SK-N-SH (cell line): ENCODE measurements at regions not wholly inside any gene's neighbourhood (a gene's known extent, or its start where the extent isn't known, plus 50 kb on each side); places are given as distances from the start of the nearest gene placed in this dataset.
A peak's percentile ranks its signal among the peaks of the same experiment; 100 is the strongest.

ENCODE experiments used
- CTCF ChIA-PET: fragments of 300-600, 350-600 bp; formaldehyde crosslinking; extraction: SDS; loops from one replicate; lab custom pipeline; 2021; lab: Yijun Ruan, JAX
- POLR2A ChIA-PET: fragments of 350-600 bp; sonication (Branson Sonifier 250); formaldehyde crosslinking; extraction: SDS; loops from one replicate; lab custom pipeline; 2020; ENCODE audit warnings: antibody characterized with exemption, inconsistent platforms; lab: Yijun Ruan, JAX
- DNase-seq: peaks from one replicate; pipeline ENCODE4 v3.0.0; 2012
- H2AFZ ChIP-seq: fragments of 200-600 bp; sonication (generic); 2 replicates; pipeline ENCODE4 v1.8.1; 2016; ENCODE audit warnings: antibody characterized with exemption, mild to moderate bottlenecking, low read depth
- H3F3A ChIP-seq: fragments of 200-600 bp; sonication (generic); replicated peaks from 2 replicates; pipeline ENCODE3; 2016; ENCODE audit warnings: antibody characterized with exemption, mild to moderate bottlenecking; ENCODE audit not compliant: insufficient read depth
- H3K27ac ChIP-seq, 2 experiments: fragments of 200-500 bp in 1 of 2; fragments of 200-600 bp in 1 of 2; sonication (Bioruptor generic) in 1 of 2; sonication (generic), shearing (Covaris generic) in 1 of 2; 2 replicates each; pipeline versions ENCODE4 v1.5.1 to v1.6.1; 2014 to 2016; ENCODE audit warnings: low read depth in 2 of 2, inconsistent platforms in 1 of 2, low read length in 1 of 2, mild to moderate bottlenecking in 1 of 2, mixed read lengths in 1 of 2
- H3K27me3 ChIP-seq: fragments of 200-600 bp; sonication (generic), shearing (Covaris generic); 2 replicates; pipeline ENCODE4 v1.6.1; 2016; ENCODE audit warnings: mixed run types; ENCODE audit not compliant: insufficient read depth
- H3K36me3 ChIP-seq, 2 experiments: fragments of 200-500 bp in 1 of 2; fragments of 200-600 bp in 1 of 2; sonication (Bioruptor generic) in 1 of 2; sonication (generic) in 1 of 2; replicated peaks in 1 of 2; 2 replicates each; pipeline versions ENCODE3 to v1.5.1; 2014 to 2016; ENCODE audit warnings: low read length in 1 of 2, mild to moderate bottlenecking in 1 of 2; ENCODE audit not compliant: insufficient read depth in 2 of 2, control insufficient read depth in 1 of 2
- H3K4me1 ChIP-seq, 2 experiments: fragments of 200-500 bp in 1 of 2; fragments of 200-600 bp in 1 of 2; sonication (Bioruptor generic) in 1 of 2; sonication (generic), shearing (Covaris generic) in 1 of 2; 2 replicates each; pipeline versions ENCODE4 v1.5.1 to v1.6.1; 2014 to 2016; ENCODE audit warnings: low read depth in 1 of 2, low read length in 1 of 2, mixed run types in 1 of 2; ENCODE audit not compliant: insufficient read depth in 2 of 2, control insufficient read depth in 1 of 2
- H3K4me2 ChIP-seq: fragments of 200-600 bp; sonication (generic), shearing (Covaris generic); 2 replicates; pipeline ENCODE4 v1.6.1; 2017; ENCODE audit warnings: mixed run types
- H3K4me3 ChIP-seq, 2 experiments: fragments of 200-500 bp in 1 of 2; fragments of 200-600 bp in 1 of 2; sonication (Bioruptor generic) in 1 of 2; sonication (generic), shearing (Covaris generic) in 1 of 2; 2 replicates each; pipeline versions ENCODE4 v1.5.1 to v1.8.1; 2014 to 2016; ENCODE audit warnings: low read depth in 2 of 2, inconsistent platforms in 1 of 2, low read length in 1 of 2, mild to moderate bottlenecking in 1 of 2, mixed read lengths in 1 of 2, moderate library complexity in 1 of 2
- H3K79me2 ChIP-seq: fragments of 200-600 bp; sonication (generic); 2 replicates; pipeline ENCODE4 v1.8.1; 2017; ENCODE audit warnings: mild to moderate bottlenecking; ENCODE audit not compliant: insufficient read depth
- H3K9ac ChIP-seq: fragments of 200-600 bp; sonication (generic); 2 replicates; pipeline ENCODE4 v1.6.1; 2017; ENCODE audit warnings: mixed run types
- H3K9me2 ChIP-seq: fragments of 200-600 bp; sonication (generic); 2 replicates; pipeline ENCODE4 v1.6.1; 2017; ENCODE audit warnings: mixed run types
- H3K9me3 ChIP-seq: fragments of 200-600 bp; sonication (generic); 2 replicates; pipeline ENCODE4 v1.6.1; 2017; ENCODE audit warnings: mixed run types, mild to moderate bottlenecking, moderate library complexity
- H4K20me1 ChIP-seq: fragments of 200-600 bp; sonication (generic); 2 replicates; pipeline ENCODE4 v1.6.1; 2017; ENCODE audit warnings: mild to moderate bottlenecking, mixed run types; ENCODE audit not compliant: insufficient read depth
- CHD2 ChIP-seq: fragments of 150-350 bp; IDR thresholded peaks from 2 replicates; pipeline ENCODE4 v1.6.1; 2018; ENCODE audit warnings: low read length; ENCODE audit not compliant: partially characterized antibody
- EZH2phosphoT487 ChIP-seq: fragments of 200-600 bp; sonication (generic); IDR thresholded peaks from 2 replicates; pipeline ENCODE4 v1.6.1; 2017; ENCODE audit warnings: low read depth, mixed run types, mild to moderate bottlenecking, antibody characterized with exemption, moderate library complexity, borderline replicate concordance
- FOSL2 ChIP-seq: IDR thresholded peaks from 2 replicates; pipeline ENCODE4 v1.4.0; 2012; ENCODE audit warnings: low read depth, mild to moderate bottlenecking, moderate library complexity, borderline replicate concordance
- FOXM1 ChIP-seq: IDR thresholded peaks from 2 replicates; pipeline ENCODE4 v1.4.0; 2012; ENCODE audit warnings: low read depth, mild to moderate bottlenecking
- MXI1 ChIP-seq: IDR thresholded peaks from 2 replicates; pipeline ENCODE4 v1.6.1; 2012; ENCODE audit warnings: mild to moderate bottlenecking, low read depth, low read length, improper control_type of control experiment
- NFIC ChIP-seq: IDR thresholded peaks from 2 replicates; pipeline ENCODE4 v1.4.0; 2012; ENCODE audit warnings: borderline replicate concordance
- POLR2AphosphoS5 ChIP-seq: IDR thresholded peaks from 2 replicates; pipeline ENCODE4 v1.6.1; 2012; ENCODE audit warnings: low read depth, low read length
- RAD21 ChIP-seq: IDR thresholded peaks from 2 replicates; pipeline ENCODE4 v1.6.1; 2012; ENCODE audit warnings: mild to moderate bottlenecking, low read length
- RCOR1 ChIP-seq: fragments of 150-350 bp; IDR thresholded peaks from 2 replicates; pipeline ENCODE4 v1.6.1; 2017; ENCODE audit warnings: antibody characterized with exemption, low read length
- RXRA ChIP-seq: IDR thresholded peaks from 2 replicates; pipeline ENCODE4 v1.4.0; 2012; ENCODE audit warnings: low read depth, mild to moderate bottlenecking, borderline replicate concordance
- SIN3A ChIP-seq: IDR thresholded peaks from 2 replicates; pipeline ENCODE4 v1.6.1; 2012; ENCODE audit warnings: low read depth, mild to moderate bottlenecking, low read length, moderate library complexity, borderline replicate concordance
- TCF12 ChIP-seq: IDR thresholded peaks from 2 replicates; pipeline ENCODE4 v1.4.0; 2012
- YY1 ChIP-seq: IDR thresholded peaks from 2 replicates; pipeline ENCODE4 v1.4.0; 2012; ENCODE audit warnings: low read depth, mild to moderate bottlenecking
- WGBS: methylation state at CpG from one replicate; pipeline ENCODE4 v1.1.6; 2017; ENCODE audit warnings: low lambda C conversion rate; 5-methylcytosine and 5-hydroxymethylcytosine counted together
- TF ChIP-seq, protein P1 (sequence below): fragments of 150-350 bp; IDR thresholded peaks from 2 replicates; pipeline ENCODE4 v1.6.1; 2016; ENCODE audit warnings: mild to moderate bottlenecking, low read depth, low read length
- TF ChIP-seq, protein P2 (sequence below): IDR thresholded peaks from 2 replicates; pipeline ENCODE4 v1.4.0; 2012; ENCODE audit warnings: low read depth
- TF ChIP-seq, protein P3 (sequence below): IDR thresholded peaks from 2 replicates; pipeline ENCODE4; 2012

DNA sequence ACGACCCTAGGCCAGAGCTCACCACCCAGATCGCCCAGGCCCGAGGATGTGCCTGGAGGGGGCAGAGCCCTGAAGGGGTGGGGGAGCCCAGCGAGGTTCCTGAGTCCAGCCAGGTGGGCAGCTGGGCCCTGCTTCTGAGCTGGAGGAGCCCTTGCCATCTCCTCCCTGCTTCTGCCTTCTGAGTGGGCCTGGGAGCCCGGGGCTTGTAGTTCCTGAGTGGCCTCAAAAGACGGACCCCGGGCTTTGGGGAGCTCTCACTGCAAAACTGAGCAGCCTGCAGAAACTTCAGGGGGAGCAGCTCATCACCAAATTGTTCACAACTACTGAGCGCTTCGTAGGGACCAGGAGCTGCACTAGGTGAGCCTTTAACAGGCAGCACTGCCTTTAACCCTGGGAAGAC lies 112.1 kb downstream of the NCOR2 start:
- Histone ChIP-seq H3K9me2 (no peaks in the 10 kb centered on the region), H3K4me3 (no peak overlapping the region), H3K79me2 (peaks cover 20% of the 10 kb centered on the region; the same call in 1 of the 2 replicates), H3K9ac (no peak overlapping the region), H3K4me1 (peaks cover 24 to 26% of the 10 kb centered on the region in 2 experiments; a peak in 3 of 4 replicates), H2AFZ (no peak overlapping the region), H3K36me3 (peaks cover 4 to 31% of the 10 kb centered on the region in 2 experiments), H3K9me3 (no peaks in the 10 kb centered on the region), H3F3A (peaks cover 26% of the 10 kb centered on the region), H3K4me2 (no peak overlapping the region), H3K27ac (peak overlapping the region in 1 of 2 experiments; percentile 34; a peak in 1 of 4 replicates), H4K20me1 (peaks cover 52% of the 10 kb centered on the region)
- ChIA-PET POLR2A (no interaction called here), CTCF (interaction anchor here (0.6 to 1.1 kb wide), 3 partner anchors 14 to 422 kb away, joined by 3 to 4 read pairs (median 4); no protein-coding TSS in a partner anchor)
- DNase-seq, result no peak
- 100% methylated on average over 1 of the region's 9 CpGs for WGBS
- no peak for TF ChIP-seq FOSL2
- TF ChIP-seq, all 33 proteins: peak for 0
- no peaks in the 10 kb centered on the region for H3K27me3 ChIP-seq

DNA sequence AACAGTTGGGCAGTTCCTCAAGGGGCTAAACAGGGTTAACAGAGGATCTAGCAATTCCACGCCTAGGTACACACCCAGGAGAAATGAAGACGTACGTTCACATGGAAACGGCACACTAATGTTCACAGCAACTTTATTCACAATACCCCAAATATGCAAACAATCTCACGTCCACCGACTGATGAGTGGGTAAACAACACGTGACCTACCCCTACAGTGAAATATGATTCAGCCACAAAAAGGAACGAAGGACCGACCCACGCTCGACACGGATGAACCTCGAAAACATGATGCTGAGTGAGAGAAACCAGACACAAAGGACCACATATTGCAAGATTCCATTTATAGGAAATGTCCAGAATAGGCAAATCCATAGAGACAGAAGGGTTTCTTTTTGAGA lies 112.7 kb downstream of the NCOR2 start:
- H3K27me3 ChIP-seq, result no peaks in the 10 kb centered on the region
- H3K4me3 ChIP-seq, result no peak overlapping the region
- 92% methylated on average over 13 of the region's 13 CpGs for WGBS
- no peak overlapping the region for H2AFZ ChIP-seq
- H3K9me3 ChIP-seq, result no peaks in the 10 kb centered on the region
- H3K9ac ChIP-seq, result no peak overlapping the region
- H3K36me3 ChIP-seq, result peaks cover 4 to 28% of the 10 kb centered on the region in 2 experiments
- H3K9me2 ChIP-seq, result no peaks in the 10 kb centered on the region
- no peak overlapping the region for H3K4me2 ChIP-seq
- ChIA-PET POLR2A (no interaction called here), CTCF (interaction anchor here (0.6 to 1.1 kb wide), 2 partner anchors 14 to 313 kb away, joined by 3 to 4 read pairs; no protein-coding TSS in a partner anchor)
- H4K20me1 ChIP-seq, result peaks cover 47% of the 10 kb centered on the region
- peaks cover 24% of the 10 kb centered on the region; the same call in 1 of the 2 replicates for H3K79me2 ChIP-seq
- H3F3A ChIP-seq, result peaks cover 26% of the 10 kb centered on the region
- H3K4me1 ChIP-seq, result peaks cover 24 to 26% of the 10 kb centered on the region in 2 experiments; a peak in 3 of 4 replicates
- H3K27ac ChIP-seq, result peak overlapping the region in 1 of 2 experiments; percentile 77; a peak in 2 of 4 replicates
- no peak for DNase-seq
- TF ChIP-seq, protein P1, sequence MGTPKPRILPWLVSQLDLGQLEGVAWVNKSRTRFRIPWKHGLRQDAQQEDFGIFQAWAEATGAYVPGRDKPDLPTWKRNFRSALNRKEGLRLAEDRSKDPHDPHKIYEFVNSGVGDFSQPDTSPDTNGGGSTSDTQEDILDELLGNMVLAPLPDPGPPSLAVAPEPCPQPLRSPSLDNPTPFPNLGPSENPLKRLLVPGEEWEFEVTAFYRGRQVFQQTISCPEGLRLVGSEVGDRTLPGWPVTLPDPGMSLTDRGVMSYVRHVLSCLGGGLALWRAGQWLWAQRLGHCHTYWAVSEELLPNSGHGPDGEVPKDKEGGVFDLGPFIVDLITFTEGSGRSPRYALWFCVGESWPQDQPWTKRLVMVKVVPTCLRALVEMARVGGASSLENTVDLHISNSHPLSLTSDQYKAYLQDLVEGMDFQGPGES, result no peak
- TF ChIP-seq RCOR1, result no peak
- no peak for TF ChIP-seq MXI1
- TF ChIP-seq EZH2phosphoT487, result no peak
- no peak for TF ChIP-seq YY1
- TF ChIP-seq SIN3A, result no peak
- no peak for TF ChIP-seq FOXM1
- TF ChIP-seq, protein P2, sequence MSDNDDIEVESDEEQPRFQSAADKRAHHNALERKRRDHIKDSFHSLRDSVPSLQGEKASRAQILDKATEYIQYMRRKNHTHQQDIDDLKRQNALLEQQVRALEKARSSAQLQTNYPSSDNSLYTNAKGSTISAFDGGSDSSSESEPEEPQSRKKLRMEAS, result no peak
- no peak for TF ChIP-seq POLR2AphosphoS5
- no peak for TF ChIP-seq RAD21
- TF ChIP-seq, protein P3, sequence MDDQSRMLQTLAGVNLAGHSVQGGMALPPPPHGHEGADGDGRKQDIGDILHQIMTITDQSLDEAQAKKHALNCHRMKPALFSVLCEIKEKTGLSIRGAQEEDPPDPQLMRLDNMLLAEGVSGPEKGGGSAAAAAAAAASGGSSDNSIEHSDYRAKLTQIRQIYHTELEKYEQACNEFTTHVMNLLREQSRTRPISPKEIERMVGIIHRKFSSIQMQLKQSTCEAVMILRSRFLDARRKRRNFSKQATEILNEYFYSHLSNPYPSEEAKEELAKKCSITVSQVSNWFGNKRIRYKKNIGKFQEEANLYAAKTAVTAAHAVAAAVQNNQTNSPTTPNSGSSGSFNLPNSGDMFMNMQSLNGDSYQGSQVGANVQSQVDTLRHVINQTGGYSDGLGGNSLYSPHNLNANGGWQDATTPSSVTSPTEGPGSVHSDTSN, result no peak
- no peak for TF ChIP-seq RXRA
- TF ChIP-seq NFIC, result no peak
- TF ChIP-seq TCF12, result no peak
- no peak for TF ChIP-seq FOSL2
- no peak for TF ChIP-seq CHD2
